MM.1S (cell line): ENCODE measurements at regions not wholly inside any gene's neighbourhood (a gene's known extent, or its start where the extent isn't known, plus 50 kb on each side); places are given as distances from the start of the nearest gene placed in this dataset.

Experiments
- DNase-seq: peaks from one replicate; pipeline ENCODE4 v3.0.0-alpha.2; 2015
- H2AFZ ChIP-seq: fragments of 300-600 bp; sonication (generic); 2 replicates; pipeline ENCODE4 v1.6.0; 2016; ENCODE audit warnings: antibody characterized with exemption, low read length
- H3F3A ChIP-seq: fragments of 300-600 bp; sonication (generic); 2 replicates; pipeline ENCODE4 v1.6.1; 2016; ENCODE audit warnings: mild to moderate bottlenecking, antibody characterized with exemption, low read length, moderate library complexity, mixed read lengths; ENCODE audit not compliant: insufficient read depth
- H3K27ac ChIP-seq: fragments of 300-600 bp; sonication (generic); 2 replicates; pipeline ENCODE4 v1.5.1; 2016; ENCODE audit warnings: mild to moderate bottlenecking, low read length
- H3K27me3 ChIP-seq: fragments of 300-600 bp; sonication (generic); replicated peaks from 2 replicates; pipeline ENCODE4 v1.6.0; 2016; ENCODE audit warnings: low read length; ENCODE audit not compliant: insufficient read depth
- H3K36me3 ChIP-seq: fragments of 300-600 bp; sonication (generic); replicated peaks from 2 replicates; pipeline ENCODE4 v1.6.1; 2016; ENCODE audit warnings: mild to moderate bottlenecking, low read length, mixed read lengths; ENCODE audit not compliant: insufficient read depth
- H3K4me1 ChIP-seq: fragments of 300-600 bp; sonication (generic); 2 replicates; pipeline ENCODE4 v1.6.1; 2016; ENCODE audit warnings: low read length, mixed read lengths
- H3K4me2 ChIP-seq: fragments of 300-600 bp; sonication (generic); 2 replicates; pipeline ENCODE4 v1.6.0; 2016; ENCODE audit warnings: low read depth, low read length
- H3K4me3 ChIP-seq: fragments of 300-600 bp; sonication (generic); 2 replicates; pipeline ENCODE4 v1.5.1; 2016; ENCODE audit warnings: low read length, mixed read lengths
- H3K79me2 ChIP-seq: fragments of 300-600 bp; sonication (generic); 2 replicates; pipeline ENCODE4 v1.6.1; 2016; ENCODE audit warnings: mixed run types, low read length, mixed read lengths
- H3K9ac ChIP-seq: fragments of 300-600 bp; sonication (generic); 2 replicates; pipeline ENCODE4 v1.6.1; 2016; ENCODE audit warnings: low read length, mixed read lengths
- H3K9me2 ChIP-seq: fragments of 300-600 bp; sonication (generic); replicated peaks from 2 replicates; pipeline ENCODE4 v1.6.1; 2016; ENCODE audit warnings: mild to moderate bottlenecking, low read length, mixed read lengths; ENCODE audit not compliant: insufficient read depth
- H3K9me3 ChIP-seq: fragments of 300-600 bp; sonication (generic); replicated peaks from 2 replicates; pipeline ENCODE4 v1.6.1; 2016; ENCODE audit warnings: mild to moderate bottlenecking, low read length, mixed read lengths; ENCODE audit not compliant: insufficient read depth
- H4K20me1 ChIP-seq: fragments of 300-600 bp; sonication (generic); 2 replicates; pipeline ENCODE4 v1.6.1; 2016; ENCODE audit warnings: mild to moderate bottlenecking, low read length, moderate library complexity, mixed read lengths; ENCODE audit not compliant: insufficient read depth
- EZH2 ChIP-seq: fragments of 300-600 bp; sonication (generic); optimal IDR thresholded peaks from 2 replicates; pipeline ENCODE3; 2017; ENCODE audit warnings: low read depth, mild to moderate bottlenecking, antibody characterized with exemption, low read length, mixed read lengths
- EZH2phosphoT487 ChIP-seq: fragments of 300-600 bp; sonication (generic); IDR thresholded peaks from 2 replicates; pipeline ENCODE4 v1.6.1; 2018; ENCODE audit warnings: antibody characterized with exemption, low read length
- TF ChIP-seq, protein P1 (sequence below): fragments of 300-600 bp; sonication (generic); IDR thresholded peaks from 2 replicates; pipeline ENCODE4 v1.5.1; 2016; ENCODE audit warnings: antibody characterized with exemption, low read length, mixed read lengths

DNA sequence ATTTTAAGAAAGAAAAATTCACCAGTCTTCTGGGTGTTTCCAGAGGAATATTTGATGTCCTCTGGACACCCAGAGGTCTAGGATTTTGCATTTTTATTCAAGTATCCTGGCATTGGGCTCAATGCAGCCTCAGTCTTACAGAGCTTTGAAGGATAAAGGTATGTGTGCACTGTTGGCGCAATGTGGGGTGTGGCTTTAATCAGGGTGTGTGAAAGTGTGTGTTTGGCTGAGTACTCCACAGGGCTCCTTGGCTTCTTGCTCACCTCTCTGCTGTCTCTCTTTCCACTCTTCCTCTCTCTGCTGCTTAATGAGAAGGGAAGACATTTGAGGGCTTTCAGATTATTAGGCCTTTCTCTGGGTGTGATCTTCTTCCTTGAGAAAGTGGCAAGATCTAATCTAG lies 193.3 kb upstream of the CCND2 start:
- TF ChIP-seq EZH2 (no peak), EZH2phosphoT487 (no peak)
- TF ChIP-seq, protein P1, sequence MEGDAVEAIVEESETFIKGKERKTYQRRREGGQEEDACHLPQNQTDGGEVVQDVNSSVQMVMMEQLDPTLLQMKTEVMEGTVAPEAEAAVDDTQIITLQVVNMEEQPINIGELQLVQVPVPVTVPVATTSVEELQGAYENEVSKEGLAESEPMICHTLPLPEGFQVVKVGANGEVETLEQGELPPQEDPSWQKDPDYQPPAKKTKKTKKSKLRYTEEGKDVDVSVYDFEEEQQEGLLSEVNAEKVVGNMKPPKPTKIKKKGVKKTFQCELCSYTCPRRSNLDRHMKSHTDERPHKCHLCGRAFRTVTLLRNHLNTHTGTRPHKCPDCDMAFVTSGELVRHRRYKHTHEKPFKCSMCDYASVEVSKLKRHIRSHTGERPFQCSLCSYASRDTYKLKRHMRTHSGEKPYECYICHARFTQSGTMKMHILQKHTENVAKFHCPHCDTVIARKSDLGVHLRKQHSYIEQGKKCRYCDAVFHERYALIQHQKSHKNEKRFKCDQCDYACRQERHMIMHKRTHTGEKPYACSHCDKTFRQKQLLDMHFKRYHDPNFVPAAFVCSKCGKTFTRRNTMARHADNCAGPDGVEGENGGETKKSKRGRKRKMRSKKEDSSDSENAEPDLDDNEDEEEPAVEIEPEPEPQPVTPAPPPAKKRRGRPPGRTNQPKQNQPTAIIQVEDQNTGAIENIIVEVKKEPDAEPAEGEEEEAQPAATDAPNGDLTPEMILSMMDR: no peak
- no peak overlapping the region for H3K27ac ChIP-seq
- H3K4me3 ChIP-seq: no peak overlapping the region
- H3K36me3 ChIP-seq: no peaks in the 10 kb centered on the region
- DNase-seq: no peak
- H3K27me3 ChIP-seq: no peaks in the 10 kb centered on the region
- H4K20me1 ChIP-seq: no peaks in the 10 kb centered on the region
- no peaks in the 10 kb centered on the region for H3K79me2 ChIP-seq
- H3K4me1 ChIP-seq: no peaks in the 10 kb centered on the region
- H3K4me2 ChIP-seq: no peak overlapping the region
- no peak overlapping the region for H3K9ac ChIP-seq
- no peak overlapping the region for H2AFZ ChIP-seq
- H3F3A ChIP-seq: no peaks in the 10 kb centered on the region
- no peaks in the 10 kb centered on the region for H3K9me2 ChIP-seq
- H3K9me3 ChIP-seq: no peaks in the 10 kb centered on the region

DNA sequence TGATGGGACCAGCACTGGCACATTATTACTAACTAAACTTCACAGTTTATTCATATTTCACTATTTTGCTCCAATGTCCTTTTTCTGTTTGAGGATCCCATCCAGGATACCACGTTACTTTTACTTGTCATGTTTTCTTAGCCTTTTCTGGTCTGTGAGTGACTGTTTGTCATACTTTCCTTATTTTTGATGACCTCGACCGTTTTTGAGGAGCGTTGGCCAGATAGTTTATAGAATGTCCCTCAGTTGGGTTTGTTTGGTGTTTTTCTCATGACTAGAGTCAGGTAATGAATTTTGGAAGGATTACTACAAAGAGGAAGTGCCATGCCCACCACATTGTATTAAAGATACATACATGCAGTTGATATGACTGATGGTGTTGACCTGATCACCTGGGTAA lies 199.4 kb upstream of the CCND2 start:
- TF ChIP-seq EZH2phosphoT487 (no peak), EZH2 (no peak)
- TF ChIP-seq, protein P1: no peak
- Histone ChIP-seq H3K27ac (no peak overlapping the region), H2AFZ (no peak overlapping the region)

DNA sequence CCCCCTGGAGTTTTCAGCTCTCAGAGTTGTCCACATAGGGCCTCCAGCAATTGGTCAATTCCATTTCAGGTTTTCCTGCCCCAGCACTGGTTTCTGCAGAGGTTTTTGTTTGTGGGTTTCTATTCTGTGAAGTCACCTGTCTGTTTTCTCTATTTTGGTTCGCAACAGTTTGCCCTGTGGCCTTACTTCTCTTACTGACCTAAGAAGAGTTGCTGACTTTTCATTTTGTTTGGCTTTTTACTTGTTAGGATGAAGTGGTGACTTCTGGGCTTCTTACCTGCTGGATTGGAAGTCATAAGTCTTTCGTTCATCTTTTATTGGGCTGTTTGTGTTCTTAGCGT lies 196.4 kb upstream of the PARP11 start:
- peak; percentile 97 for DNase-seq
- Histone ChIP-seq H3K4me1 (peaks cover 46% of the 10 kb centered on the region), H3K4me3 (peak overlapping the region; percentile 16; the same call in 1 of the 2 replicates), H3K79me2 (no peaks in the 10 kb centered on the region), H3K9ac (peak overlapping the region; percentile 58), H3F3A (peaks cover 29% of the 10 kb centered on the region), H3K27me3 (no peaks in the 10 kb centered on the region), H4K20me1 (no peaks in the 10 kb centered on the region), H3K9me3 (no peaks in the 10 kb centered on the region), H3K36me3 (no peaks in the 10 kb centered on the region), H3K4me2 (peak overlapping the region; percentile 69), H3K9me2 (no peaks in the 10 kb centered on the region; the same call in 1 of the 2 replicates), H2AFZ (peak overlapping the region; percentile 37; the same call in 1 of the 2 replicates), H3K27ac (peak overlapping the region; percentile 92)
- no peak for TF ChIP-seq EZH2phosphoT487
- no peak for TF ChIP-seq EZH2
- TF ChIP-seq, protein P1: no peak

More for the DNA sequence above, 199.4 kb upstream of the CCND2 start:
- Histone ChIP-seq H3K4me1 (peaks cover 17% of the 10 kb centered on the region), H3K4me3 (no peak overlapping the region), H4K20me1 (no peaks in the 10 kb centered on the region), H3K36me3 (no peaks in the 10 kb centered on the region), H3K9ac (no peak overlapping the region), H3K9me2 (no peaks in the 10 kb centered on the region), H3K27me3 (no peaks in the 10 kb centered on the region), H3K79me2 (no peaks in the 10 kb centered on the region), H3F3A (peaks cover 17% of the 10 kb centered on the region), H3K9me3 (no peaks in the 10 kb centered on the region), H3K4me2 (no peak overlapping the region)
- no peak for DNase-seq
